K562 (cell line): ENCODE measurements at regions not wholly inside any gene's neighbourhood (a gene's known extent, or its start where the extent isn't known, plus 50 kb on each side); places are given as distances from the start of the nearest gene placed in this dataset.

Experiments
- ATAC-seq: fragments of 200-7000 bp; cut with Tn5 transposase; 3 replicates; pipeline ENCODE4 v1.9.1; 2020; ENCODE audit warnings: moderate library complexity
- BruUV-seq: library from RNA; stranded (reverse); fragments of 400-500 nt; replicated peaks from 2 replicates; lab custom pipeline; 2021; lab: Mats Ljungman, UMichigan
- CTCF ChIA-PET: fragments of 300-600 bp; formaldehyde crosslinking; extraction: SDS; loops from one replicate; lab custom pipeline; 2021; ENCODE audit warnings: low intra/inter-chr PET ratio; lab: Yijun Ruan, JAX
- POLR2A ChIA-PET: fragments of 300-600, 350-650 bp; sonication (Branson Sonifier 250); formaldehyde crosslinking; extraction: SDS; loops from one replicate; lab custom pipeline; 2021; ENCODE audit warnings: antibody characterized with exemption, inconsistent platforms; lab: Yijun Ruan, JAX
- DNase-seq, 4 experiments: peaks; one replicate each; pipeline versions ENCODE4 v3.0.0 to v3.0.0-alpha.2; 2011 to 2018; ENCODE audit warnings: low spot score in 3 of 4, mixed read lengths in 3 of 4; ENCODE audit errors: extremely low read depth in 1 of 4
- FAIRE-seq: peaks from 2 replicates; lab custom pipeline; 2011; peaks lifted over from hg19 to GRCh38; lab: Jason Lieb, UNC
- H2AFZ ChIP-seq: 2 replicates; pipeline ENCODE4 v1.6.0; 2011; ENCODE audit warnings: low read depth, low read length, control low read depth, inconsistent platforms
- H3K27ac ChIP-seq: fragments of 200-600 bp; 3 replicates; pipeline ENCODE4 v1.8.0; 2011; ENCODE audit warnings: low read depth, mild to moderate bottlenecking, control low read depth, inconsistent platforms, low read length, moderate library complexity, mixed read lengths; ENCODE audit errors: extremely low read depth
- H3K27me3 ChIP-seq, 2 experiments: fragments of 300-600 bp in 1 of 2; 2 replicates in 1 of 2; 3 replicates in 1 of 2; pipeline versions ENCODE4 v1.6.0 to v1.8.0; 2011; ENCODE audit warnings: inconsistent platforms in 2 of 2, low read length in 2 of 2, mild to moderate bottlenecking in 1 of 2, mixed read lengths in 1 of 2, moderate library complexity in 1 of 2; ENCODE audit not compliant: control insufficient read depth in 2 of 2, insufficient read depth in 2 of 2
- H3K36me3 ChIP-seq: fragments of 300-600 bp; 3 replicates; pipeline ENCODE4 v1.8.0; 2011; ENCODE audit warnings: mild to moderate bottlenecking, low read length, inconsistent platforms; ENCODE audit not compliant: control insufficient read depth, insufficient read depth
- H3K4me1 ChIP-seq, 2 experiments: fragments of 200-600 bp in 1 of 2; replicated peaks in 1 of 2; 2 replicates in 1 of 2; 3 replicates in 1 of 2; pipeline versions ENCODE4 v1.5.1 to v1.8.0; 2011; ENCODE audit warnings: inconsistent platforms in 2 of 2, low read length in 2 of 2, mild to moderate bottlenecking in 1 of 2, mixed read lengths in 1 of 2, moderate library complexity in 1 of 2; ENCODE audit not compliant: control insufficient read depth in 2 of 2, insufficient read depth in 2 of 2
- H3K4me2 ChIP-seq: 2 replicates; pipeline ENCODE4 v1.6.1; 2011; ENCODE audit warnings: low read length, control low read depth, inconsistent platforms, mixed read lengths; ENCODE audit not compliant: insufficient read depth
- H3K4me3 ChIP-seq: fragments of 200-600 bp; sonication (generic), shearing (Covaris generic); 2 replicates; pipeline ENCODE4 v1.5.1; 2016; ENCODE audit warnings: control low read depth, inconsistent platforms
- H3K79me2 ChIP-seq: fragments of 200-600 bp; 3 replicates; pipeline ENCODE4 v1.8.0; 2011; ENCODE audit warnings: low read length, inconsistent platforms; ENCODE audit not compliant: control insufficient read depth, insufficient read depth
- H3K9ac ChIP-seq, 2 experiments: 2 replicates each; pipeline versions ENCODE4 v1.6.0 to v1.6.1; 2011; ENCODE audit warnings: low read depth in 2 of 2, low read length in 2 of 2, control low read depth in 1 of 2, inconsistent platforms in 1 of 2, mild to moderate bottlenecking in 1 of 2, mixed read lengths in 1 of 2; ENCODE audit not compliant: insufficient read depth in 1 of 2
- H3K9me1 ChIP-seq: one replicate; pipeline ENCODE4 v1.6.0; 2011; ENCODE audit warnings: inconsistent platforms, mild to moderate bottlenecking, low read length, moderate library complexity; ENCODE audit not compliant: control insufficient read depth, insufficient read depth
- H3K9me3 ChIP-seq: replicated peaks from 2 replicates; pipeline ENCODE4 v1.5.1; 2011; ENCODE audit warnings: low read depth, low read length, inconsistent platforms; ENCODE audit not compliant: control insufficient read depth, insufficient read depth
- H4K20me1 ChIP-seq: replicated peaks from 2 replicates; pipeline ENCODE4 v1.6.1; 2011; ENCODE audit warnings: low read length, inconsistent platforms, mixed read lengths; ENCODE audit not compliant: control insufficient read depth, insufficient read depth
- ELF1 ChIP-seq: fragments of 200-800 bp; sonication (Bioruptor generic); IDR thresholded peaks from 2 replicates; pipeline ENCODE4 v1.6.1; 2016; ENCODE audit warnings: missing genetic modification characterization, missing compliant biosample characterization
- FOXO4 ChIP-seq: fragments of 450-650 bp; formaldehyde crosslinking; IDR thresholded peaks from 2 replicates; pipeline ENCODE4 v1.4.0; 2020; ENCODE audit warnings: mild to moderate bottlenecking, moderate library complexity
- GATAD2B ChIP-seq: fragments of 450-650 bp; IDR thresholded peaks from 2 replicates; pipeline ENCODE4 v1.6.1; 2017; ENCODE audit warnings: mild to moderate bottlenecking, borderline replicate concordance
- NR2C1 ChIP-seq, 2 experiments: fragments of 450-650 bp; IDR thresholded peaks; 2 replicates each; pipeline ENCODE4 v1.6.1; 2017; ENCODE audit warnings: mild to moderate bottlenecking in 2 of 2, antibody characterized with exemption in 1 of 2, inconsistent platforms in 1 of 2, missing compliant biosample characterization in 1 of 2, missing genetic modification characterization in 1 of 2
- SPI1 ChIP-seq: IDR thresholded peaks from 2 replicates; pipeline ENCODE4 v1.6.1; 2011; ENCODE audit warnings: low read depth, low read length, control low read depth, borderline replicate concordance
- ZKSCAN8 ChIP-seq: fragments of 200-800 bp; sonication (Bioruptor generic); IDR thresholded peaks from 2 replicates; pipeline ENCODE4 v1.6.1; 2016; ENCODE audit warnings: missing genetic modification characterization, missing compliant biosample characterization
- ZNF165 ChIP-seq: fragments of 250-450 bp; sonication (Bioruptor Pico); IDR thresholded peaks from 2 replicates; pipeline ENCODE4 v1.4.0; 2020; ENCODE audit warnings: borderline replicate concordance
- ZNF318 ChIP-seq, 2 experiments: fragments of 450-650 bp; IDR thresholded peaks; 2 replicates each; pipeline ENCODE4 v1.6.1; 2016; ENCODE audit warnings: mild to moderate bottlenecking in 2 of 2, borderline replicate concordance in 1 of 2, low read depth in 1 of 2, moderate library complexity in 1 of 2
- WGBS: fragments of 100-300 bp; shearing (Covaris generic); methylation state at CpG from one replicate; pipeline ENCODE4 v1.1.6; 2016; ENCODE audit warnings: low coverage, mixed read lengths; ENCODE audit not compliant: insufficient coverage; ENCODE audit errors: missing lambda C conversion rate; 5-methylcytosine and 5-hydroxymethylcytosine counted together
- in situ Hi-C: fragments of 300-500 bp; cut with MboI; formaldehyde crosslinking; loops from 4 replicates; pipeline ENCODE4 v1.15.0; 2018; ENCODE audit warnings: inconsistent platforms, mixed read lengths
- intact Hi-C: fragments of 100-400 bp; cut with micrococcal nuclease; formaldehyde crosslinking; loops from 2 replicates; pipeline ENCODE4 v1.14.2; 2022

- peaks cover 13% of the 10 kb centered on the region; the same call in 2 of the 3 replicates for H3K36me3 ChIP-seq
- BruUV-seq, result no TSS peak
- peak overlapping the region; percentile 65 for H3K4me2 ChIP-seq
- ATAC-seq (peak; percentile 47; the same call in 2 of the 3 replicates), DNase-seq (peak in 2 of 4 experiments; percentile 8 to 14), FAIRE-seq (no peak)
- intact Hi-C loops (no loop called here), in situ Hi-C loops (no loop called here)
- ChIA-PET POLR2A (no interaction called here), CTCF (no interaction called here)
- H3K4me1 ChIP-seq, result no peaks in the 10 kb centered on the region
- no peak overlapping the region for H3K9ac ChIP-seq
- no peaks in the 10 kb centered on the region for H4K20me1 ChIP-seq
- WGBS, result 33% methylated on average over 2 of the region's 2 CpGs
- H3K79me2 ChIP-seq, result no peaks in the 10 kb centered on the region
- no peaks in the 10 kb centered on the region for H3K27me3 ChIP-seq
- peak overlapping the region; percentile 84 for H2AFZ ChIP-seq
- peak overlapping the region; percentile 93 for H3K27ac ChIP-seq
- no peak overlapping the region for H3K4me3 ChIP-seq
- peaks cover 36% of the 10 kb centered on the region for H3K9me3 ChIP-seq
- H3K9me1 ChIP-seq, result no peaks in the 10 kb centered on the region
- TF ChIP-seq NR2C1 (IDR thresholded peaks at IDR 0.05), result no peak
- peak; percentile 93 for TF ChIP-seq NR2C1 (tag; IDR thresholded peaks at IDR 0.05)
- TF ChIP-seq ELF1 (tag), result peak; percentile 93
- no peak for TF ChIP-seq FOXO4 (CRISPR knock-in tag)
- TF ChIP-seq ZNF165, result no peak
- peak in 1 of 2 experiments; percentile 1; a peak in 1 of 4 replicates for TF ChIP-seq ZNF318 (IDR thresholded peaks at IDR 0.05; ENCODE audit: borderline replicate concordance in 1 of 2, low read depth in 1 of 2)
- 0 out of 2 replicates have a peak, but pooled peaks have one; percentile 8 for TF ChIP-seq ZKSCAN8 (CRISPR knock-in tag)
- peak; percentile 65; the same call in 1 of the 2 replicates for TF ChIP-seq SPI1
- TF ChIP-seq GATAD2B, result 0 out of 2 replicates have a peak, but pooled peaks have one; percentile 22
These were observed 62.3 kb upstream of the CD99 start for GRCh38 chrX:2628751-2629315.
